CD4-positive, alpha-beta T cell treated with Interleukin-1 beta for 1 hour (primary cell): ENCODE measurements at regions not wholly inside any gene's neighbourhood (a gene's known extent, or its start where the extent isn't known, plus 50 kb on each side); places are given as distances from the start of the nearest gene placed in this dataset.
A peak's percentile ranks its signal among the peaks of the same experiment; 100 is the strongest.

Experiments used
- DNase-seq, 2 donors: peaks; one replicate each; pipeline ENCODE4 v3.0.0-alpha.2; 2020 to 2022

DNA sequence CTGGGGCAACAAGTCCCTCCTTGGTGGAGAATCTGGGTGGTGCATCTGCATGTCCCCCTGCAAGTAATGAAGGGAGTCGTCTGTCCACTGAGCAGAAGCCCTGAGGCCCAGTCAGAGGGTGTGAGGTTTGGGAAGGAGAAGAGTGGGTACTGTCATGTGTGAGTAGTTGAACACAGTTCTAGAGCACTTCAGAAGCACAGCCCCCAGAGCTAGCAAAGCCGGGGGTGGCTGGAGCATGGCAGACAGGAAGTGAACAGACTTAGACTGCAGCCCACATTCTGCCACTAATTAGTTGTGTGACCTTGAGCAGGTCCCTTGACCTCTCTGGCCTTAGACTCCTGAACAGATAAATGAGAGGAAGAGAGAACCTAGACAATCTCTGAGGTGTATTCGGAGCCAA lies 207.6 kb downstream of the UACA start:
- no peak for DNase-seq

DNA sequence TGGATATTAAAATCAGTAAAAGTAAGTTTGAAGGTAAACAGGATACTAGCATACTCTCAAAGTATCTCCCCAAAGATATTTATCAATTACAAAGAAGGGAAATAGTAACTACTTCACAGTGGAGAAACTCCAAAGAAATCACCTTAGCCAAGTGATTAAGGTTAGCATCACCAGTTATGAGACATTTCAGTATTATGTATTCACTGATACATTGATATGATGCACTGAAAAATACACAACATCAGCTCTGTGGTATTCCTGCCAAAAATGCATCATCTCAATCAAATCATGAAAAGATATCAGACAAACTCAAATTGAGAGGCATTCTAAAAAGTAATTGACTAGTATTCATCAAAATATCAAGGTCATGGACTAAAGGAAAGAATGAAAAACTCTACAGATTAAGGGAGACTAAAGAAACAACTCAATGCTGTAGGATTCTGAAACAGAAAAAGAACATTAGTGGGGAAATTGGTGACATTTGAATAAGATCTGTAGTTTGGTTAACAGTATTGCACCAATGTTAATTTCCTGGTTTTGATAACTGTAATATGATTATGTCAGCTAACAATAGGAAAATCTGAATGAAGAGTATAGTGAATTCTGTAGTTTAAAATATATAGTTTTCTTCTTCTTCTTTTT lies 215.4 kb downstream of the UACA start:
- no peak for DNase-seq

DNA sequence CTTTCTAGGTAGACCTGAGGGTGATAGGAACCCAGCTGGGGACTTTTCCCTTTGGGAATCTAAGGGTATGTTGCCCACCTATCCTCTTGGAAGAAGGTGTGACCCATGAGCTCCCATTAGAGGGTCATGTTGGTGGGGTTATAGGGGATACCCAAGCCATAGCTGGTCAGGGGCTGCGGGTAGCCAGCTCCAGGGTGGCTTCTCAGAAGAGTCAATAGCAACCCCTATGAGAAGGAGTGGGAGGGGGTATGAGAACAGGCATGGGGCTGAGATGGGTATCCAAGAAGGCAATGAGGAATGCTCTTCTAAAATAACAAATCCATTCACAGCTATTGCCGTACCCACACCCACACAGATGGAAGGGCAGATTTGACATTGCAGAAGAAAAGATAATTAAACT lies 217.8 kb downstream of the UACA start:
- DNase-seq, result no peak

DNA sequence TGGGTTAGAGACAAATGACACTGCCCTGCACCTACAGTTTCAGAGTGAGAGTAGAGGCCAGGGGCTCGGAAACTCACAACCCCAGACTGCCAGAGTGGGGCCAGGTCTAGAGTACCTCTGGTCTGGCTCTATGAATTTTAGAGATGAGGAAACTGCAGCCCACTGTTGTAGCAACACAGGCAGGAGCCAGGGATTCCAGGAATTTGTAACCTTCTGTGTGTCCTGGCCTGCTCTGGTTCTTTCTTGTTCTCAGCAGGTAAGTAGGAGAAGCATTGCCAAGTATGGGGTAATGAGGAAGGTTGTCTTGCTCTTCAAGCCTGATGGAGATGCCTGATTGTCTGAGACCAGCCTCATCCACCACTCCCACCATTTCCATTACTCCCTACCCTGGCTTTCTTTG lies 221.8 kb downstream of the UACA start:
- DNase-seq, result no peak

DNA sequence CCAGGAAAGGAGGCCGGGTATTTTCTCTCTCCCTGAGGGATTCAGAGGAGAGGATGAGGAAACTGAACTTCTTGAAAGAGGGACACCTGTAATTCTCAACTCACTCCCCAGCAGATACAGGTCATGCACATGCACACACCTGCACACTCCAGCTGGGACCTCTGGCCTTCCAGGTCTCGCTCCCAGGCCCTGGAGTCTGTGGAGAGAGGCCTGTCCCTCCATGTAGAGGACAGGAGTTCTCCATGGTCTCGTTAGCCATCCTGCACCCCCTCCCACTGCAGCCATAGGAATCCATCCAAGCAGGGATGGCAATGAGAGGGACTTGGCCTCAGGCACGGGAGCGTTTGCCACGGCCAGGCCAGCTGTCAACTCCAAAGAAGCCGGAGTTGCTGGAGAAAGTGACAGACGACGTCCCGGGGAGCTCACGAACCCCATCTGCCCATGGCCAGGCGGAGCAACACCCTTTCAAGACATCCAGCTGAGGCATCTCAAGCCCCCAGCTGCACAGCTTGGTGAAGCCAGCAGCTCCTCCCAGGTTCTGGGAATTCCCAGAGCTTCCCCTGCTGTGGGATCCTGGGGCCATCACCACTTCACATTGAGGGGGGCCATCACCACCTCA lies 223.3 kb downstream of the UACA start:
- DNase-seq, result no peak

DNA sequence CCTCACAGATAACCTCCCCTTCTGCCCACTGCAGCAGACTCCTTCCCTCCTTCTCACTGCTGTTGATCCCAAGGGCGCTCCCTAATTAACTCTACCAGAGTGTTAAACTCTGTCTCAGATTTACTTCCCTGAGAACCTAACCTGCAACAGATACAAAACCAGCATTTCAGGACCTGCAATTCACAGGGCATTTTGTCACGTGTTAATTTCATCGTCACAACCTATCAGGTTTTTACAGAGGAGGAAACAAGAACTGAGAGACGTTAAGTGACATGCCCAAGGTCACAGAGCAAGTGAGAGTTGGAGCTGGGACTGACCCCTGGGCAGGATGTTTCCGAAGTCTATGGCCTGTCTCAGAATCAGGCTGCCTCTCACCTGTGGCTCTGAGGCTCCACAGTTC lies 223.9 kb downstream of the UACA start:
- DNase-seq, result no peak

DNA sequence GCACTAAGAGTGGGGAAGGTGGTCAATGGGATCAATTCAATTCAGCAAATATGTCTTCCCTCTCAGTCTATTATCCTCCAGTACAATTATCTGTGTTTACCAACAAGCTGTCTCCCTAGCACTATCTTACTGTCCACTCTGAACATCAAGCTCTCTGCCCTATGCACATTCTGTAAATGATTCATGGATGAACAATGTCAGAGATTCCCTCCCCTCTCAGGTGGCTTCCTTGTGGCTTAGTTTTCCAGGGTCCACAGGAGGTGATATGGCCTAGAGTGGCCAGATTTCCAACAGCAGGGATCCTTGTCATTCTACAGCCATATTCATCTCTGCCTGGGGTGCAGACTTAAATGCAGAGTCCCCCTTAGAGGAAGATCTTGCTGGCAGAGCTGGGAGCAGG lies 225.1 kb downstream of the UACA start:
- DNase-seq, result no peak

DNA sequence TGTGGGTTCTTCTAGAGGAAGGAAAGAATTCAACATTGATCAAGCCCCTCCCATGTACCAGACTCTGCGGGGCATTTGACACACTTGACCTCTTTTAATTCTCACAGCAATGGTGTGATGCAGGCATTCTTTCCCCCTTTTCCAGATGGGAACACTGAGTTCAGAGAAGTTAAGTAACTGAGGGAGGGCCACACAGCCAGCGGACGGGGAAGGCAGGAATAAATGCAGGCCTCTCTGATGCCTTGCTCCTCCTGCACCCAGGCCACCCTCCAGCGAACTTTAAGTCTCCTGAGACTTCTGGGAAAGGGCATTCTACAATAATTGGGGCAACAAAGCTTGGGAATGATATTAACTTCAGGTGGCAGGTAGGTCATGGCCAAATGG lies 227.4 kb downstream of the UACA start:
- DNase-seq, result no peak

DNA sequence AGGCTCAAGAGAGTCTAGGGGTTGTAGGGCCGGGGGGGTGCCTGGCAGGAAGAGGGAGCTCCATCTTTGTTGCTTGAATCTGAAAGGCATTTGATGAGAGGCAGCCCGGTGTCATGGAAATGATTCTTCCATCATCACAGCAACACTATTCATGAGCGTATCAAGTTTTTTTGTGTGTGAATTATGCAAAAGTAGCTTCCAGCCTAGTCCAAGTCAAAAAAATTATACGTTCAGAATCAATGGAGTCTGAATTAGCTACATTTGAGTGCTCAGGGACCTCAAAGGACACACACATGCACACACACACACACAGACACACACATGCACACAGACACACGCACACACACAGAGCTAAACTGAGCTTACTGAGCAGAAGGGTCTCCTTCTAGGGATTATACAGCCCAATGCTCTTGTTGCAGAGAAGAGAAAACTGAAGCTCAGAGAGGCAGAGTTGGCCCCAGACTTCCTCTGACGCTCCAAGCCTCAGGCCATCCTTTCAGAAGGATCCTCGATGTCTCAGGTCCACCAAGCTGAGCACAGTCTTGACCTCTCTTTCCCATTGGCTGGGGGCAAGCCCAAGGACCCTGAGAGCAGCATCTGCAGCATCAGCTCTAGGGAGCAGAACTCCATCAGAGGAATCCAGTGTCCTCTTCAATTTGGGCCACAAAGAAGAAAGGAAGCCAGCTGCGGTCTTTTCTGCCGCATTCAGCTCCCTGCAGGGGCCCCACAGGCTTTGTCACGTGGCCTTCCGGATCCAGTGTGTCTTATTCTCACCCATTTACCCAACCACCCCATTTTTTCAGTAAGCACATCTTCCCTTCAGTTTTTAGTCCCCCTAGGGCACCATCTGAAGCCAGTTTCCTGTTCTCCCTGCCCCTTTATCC lies 228.0 kb downstream of the UACA start:
- DNase-seq, result peak; percentile 48 to 58

DNA sequence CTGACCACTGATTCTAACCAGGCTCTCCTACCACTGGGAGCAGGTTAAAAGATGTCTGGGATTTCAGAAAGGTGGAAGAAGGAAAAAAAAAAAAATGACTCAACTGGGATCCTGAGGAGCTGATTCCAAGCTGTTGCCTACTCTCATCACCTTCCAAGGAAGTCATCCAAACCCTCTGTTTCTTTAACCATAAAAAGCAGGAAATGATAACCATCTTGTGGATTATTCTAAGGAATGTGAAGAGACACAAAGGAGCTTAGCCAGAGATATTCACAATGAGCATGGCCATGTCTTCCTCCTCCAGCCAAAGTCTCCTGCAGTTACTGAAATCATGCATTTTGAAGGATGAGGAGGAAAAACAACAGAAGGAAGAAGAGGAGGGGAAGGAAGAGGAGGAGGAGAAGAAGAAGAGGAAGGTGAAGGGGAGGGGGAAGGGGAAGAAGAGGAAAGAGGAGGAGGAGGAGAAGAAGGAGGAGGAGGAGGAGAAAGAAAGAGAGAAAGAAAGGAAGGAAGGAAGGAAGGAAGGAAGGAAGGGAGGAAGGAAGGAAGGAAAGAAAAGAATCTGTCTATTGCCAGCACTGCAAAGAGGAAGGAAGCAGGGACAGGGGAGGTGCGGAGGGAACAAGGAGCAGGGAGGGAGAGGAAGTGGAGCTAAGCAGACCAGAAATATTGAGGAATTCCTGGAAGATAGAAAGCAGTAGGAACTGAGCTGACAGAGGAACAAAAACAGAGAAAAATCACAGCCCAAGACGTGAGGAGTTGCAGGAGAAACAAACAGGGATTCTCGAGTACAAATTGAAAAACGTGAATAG lies 229.2 kb downstream of the UACA start:
- no peak for DNase-seq

DNA sequence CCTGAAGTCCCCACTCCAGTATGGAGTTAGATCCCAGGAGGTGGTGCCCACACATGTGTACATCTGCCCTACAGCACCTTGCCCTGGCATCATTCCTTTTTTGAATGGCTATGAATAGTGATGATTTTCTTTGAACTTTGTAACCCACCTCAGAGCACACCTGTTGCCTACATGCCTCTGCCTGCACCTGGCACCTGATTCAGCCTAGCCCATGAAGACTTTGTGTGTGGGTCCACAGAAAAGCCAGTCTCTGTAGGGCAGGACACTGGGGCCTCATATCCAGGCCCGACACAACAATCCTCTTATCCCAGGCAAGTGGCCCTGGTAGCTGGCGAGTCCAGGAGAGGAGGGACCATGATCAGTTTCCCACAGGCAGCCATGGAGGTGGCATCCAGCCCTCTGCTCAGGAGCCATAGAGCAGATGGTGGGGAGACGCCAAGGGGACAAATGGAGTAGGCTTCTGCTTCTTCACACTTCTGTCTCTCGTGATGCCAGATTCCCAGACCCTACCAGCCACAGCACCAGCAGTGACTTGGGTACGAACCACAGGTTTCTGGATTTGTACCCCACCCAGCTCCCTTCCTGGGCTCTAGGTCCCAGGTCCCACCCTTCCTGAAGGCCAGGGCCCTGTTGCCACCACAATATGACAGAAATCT lies 230.7 kb downstream of the UACA start:
- DNase-seq, result no peak

DNA sequence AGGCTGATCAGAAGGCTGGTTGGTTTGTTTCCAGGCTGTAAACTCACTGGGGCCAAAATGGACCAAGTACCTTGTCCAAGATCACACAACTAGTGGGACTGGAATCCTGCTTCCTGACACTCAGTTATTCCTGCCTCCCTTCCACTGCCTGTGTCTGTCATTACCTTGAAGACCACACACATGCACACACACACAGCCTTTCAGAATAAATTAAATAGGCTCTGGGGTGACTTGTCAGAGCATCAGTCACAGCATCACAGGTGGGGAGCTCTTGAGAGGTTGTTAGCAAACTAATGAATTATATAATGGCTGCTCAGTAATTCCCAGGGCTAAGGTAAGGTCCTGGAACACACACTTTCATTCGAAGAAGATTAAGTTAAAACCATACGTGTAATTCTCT lies 231.8 kb downstream of the UACA start:
- DNase-seq, result no peak

DNA sequence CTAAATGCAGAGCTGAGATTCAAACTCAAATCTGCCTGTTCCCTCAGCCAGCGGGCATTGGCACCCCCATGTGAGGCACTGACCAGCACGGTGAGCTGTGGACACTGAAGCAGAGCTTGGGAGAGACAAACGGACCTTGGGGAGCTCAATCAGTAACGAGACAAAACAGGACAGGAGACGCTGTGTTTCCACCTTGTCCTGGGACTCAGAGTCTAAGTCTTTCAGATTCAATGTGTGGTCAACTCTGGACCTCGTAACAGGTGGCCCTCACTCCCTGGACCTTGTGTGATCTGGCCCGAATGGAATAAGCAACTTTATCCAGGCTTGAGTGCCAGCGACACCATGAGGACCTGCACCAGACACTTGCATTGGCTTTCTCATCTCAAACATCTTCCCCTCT lies 232.5 kb downstream of the UACA start:
- DNase-seq, result no peak

DNA sequence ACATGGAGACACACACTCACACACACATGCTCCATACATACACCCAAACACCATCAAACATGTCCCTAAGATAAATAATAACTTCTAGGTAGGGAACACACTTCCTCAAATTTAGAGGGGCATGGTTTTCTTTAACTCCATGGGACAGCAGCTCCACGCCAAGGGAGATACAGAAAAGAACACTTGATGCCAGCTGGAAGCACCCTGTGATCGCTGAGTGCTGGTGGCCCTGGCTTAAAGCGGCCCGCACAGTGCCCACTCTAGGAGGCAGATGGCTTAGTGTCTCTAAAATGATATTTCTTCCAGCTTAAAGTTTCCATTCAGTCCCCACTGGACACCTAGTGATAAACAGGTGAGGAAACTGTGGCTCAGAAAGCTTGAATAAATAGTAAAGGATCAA lies 232.9 kb downstream of the UACA start:
- no peak for DNase-seq

DNA sequence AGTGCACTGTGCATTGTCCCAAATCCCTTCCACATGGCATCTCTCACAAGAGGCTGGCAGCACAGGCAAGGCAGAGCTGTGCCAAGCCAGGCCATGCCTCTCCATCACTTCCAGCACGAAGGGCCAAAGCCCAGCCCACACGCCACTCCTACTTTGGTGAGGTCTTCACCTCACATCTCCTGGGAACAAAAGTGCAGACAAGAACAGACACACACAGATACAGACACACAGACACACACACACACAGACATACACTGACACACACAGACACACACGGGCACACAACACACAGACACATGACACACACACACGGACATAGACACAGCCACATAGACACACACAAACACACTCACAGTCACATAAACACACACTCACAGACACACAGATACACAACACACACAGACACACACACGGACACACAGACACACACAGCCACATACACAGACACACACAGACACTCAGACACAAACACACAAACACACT lies 233.3 kb downstream of the UACA start:
- no peak for DNase-seq

DNA sequence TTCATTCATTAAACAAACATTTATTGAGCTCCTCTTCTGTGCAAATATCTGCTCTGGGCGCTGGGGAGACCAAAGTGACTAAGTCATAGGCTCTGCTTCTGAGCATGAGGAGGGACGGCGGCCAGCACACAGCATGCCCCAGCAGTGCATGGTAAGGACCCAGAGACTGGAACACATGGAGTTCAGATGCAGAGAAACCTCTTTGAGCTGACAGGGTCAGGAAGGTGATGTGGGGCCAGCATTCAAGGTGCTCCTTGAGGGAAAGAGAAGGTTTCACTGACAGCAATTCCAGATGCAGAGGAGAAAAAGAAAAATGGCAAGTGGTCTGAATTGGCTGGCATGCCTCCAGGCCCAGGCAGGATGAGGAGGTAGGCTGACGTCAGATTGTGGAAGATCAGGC lies 234.5 kb downstream of the UACA start:
- DNase-seq, result no peak

DNA sequence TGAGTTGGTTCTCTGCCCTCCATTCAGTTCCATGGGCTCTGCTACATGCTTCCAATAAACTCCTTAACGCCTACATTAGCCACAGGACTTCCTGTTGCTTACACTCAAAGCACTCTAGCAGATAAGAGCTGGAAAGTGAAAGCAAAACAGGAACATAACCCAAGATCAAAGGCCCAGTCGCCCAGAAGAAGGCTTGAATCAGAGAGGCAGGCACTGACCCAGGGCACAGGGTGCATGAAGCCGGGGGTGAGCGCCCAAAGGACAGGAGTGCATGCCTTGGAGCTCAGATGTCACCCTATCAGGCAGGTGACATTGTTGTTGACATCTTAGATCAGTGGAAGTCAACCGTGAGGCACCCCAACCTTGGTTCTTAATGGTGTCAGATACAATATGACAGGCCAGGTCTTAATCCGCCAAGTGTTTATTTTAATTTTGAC lies 235.1 kb downstream of the UACA start:
- DNase-seq, result peak; percentile 53 to 75

DNA sequence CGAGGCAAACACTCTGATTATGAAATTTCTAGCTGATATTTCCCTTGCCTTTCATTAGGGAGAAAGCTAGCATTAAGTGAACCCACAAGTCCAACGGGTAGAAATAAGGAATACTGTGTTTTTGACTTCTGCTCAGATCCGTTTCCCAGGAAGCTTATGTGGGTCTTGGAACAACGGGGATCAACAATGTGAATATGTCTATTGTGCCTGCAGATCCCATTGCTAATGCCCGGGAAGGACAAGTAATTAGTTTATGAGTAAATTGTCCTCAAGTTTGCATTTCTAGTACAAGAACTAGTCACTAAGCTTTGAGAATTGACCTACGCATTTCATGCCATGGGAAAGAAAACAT lies 236.4 kb downstream of the UACA start:
- DNase-seq, result no peak

DNA sequence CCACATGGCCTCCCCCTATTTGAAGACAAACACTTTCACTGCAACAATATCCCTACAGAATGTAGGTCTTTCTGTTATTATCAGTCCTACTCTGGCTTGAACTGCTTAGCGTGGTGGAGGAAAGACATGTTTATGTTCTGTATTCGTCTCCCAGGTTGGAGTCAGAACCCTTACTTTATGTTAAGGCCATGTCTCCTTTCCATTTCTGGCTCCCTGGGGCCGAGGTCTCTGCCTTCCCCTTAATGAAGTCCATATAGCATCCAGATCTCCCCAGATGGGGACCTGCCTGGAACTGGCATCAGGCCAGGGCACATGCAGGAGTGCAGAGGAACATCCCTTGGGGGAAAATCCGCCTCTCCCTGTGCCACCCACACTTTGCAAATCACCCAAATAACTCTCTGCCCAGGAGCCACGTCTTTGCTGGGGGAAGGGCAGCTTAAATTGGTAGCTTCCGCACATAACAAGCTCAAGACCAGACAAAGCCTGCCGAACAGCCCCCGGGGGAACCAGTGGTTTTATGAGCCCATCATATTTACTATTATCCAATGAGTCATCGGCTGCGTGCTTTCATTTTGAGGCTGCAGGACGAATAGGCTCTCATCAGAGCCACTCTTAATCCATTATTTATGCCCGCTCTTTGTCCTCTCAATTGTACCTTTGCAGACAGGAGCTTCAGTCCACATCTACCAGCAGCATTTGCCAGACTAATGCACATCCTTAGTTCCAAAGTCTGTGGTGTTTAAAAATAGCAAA lies 237.0 kb downstream of the UACA start:
- peak in 1 of 2 donors; percentile 26 for DNase-seq

DNA sequence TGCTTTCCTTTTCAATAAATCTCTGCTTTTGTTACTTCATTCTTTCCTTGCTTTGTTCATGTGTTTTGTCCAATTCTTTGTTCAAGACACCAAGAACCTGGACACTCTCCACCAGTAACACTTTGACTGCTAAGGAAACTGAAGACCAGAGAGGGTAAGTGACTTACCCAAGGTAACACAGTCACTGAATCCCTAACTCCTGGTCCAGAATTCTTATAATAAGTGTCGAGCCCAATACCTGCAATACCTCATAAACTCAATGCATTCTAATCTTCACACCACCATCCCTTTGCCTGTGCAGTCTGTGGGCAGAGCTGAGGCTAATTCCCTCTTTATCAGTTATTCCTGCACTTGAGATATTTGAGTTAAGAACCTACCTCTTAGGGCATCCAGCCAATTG lies 237.8 kb downstream of the UACA start:
- no peak for DNase-seq

DNA sequence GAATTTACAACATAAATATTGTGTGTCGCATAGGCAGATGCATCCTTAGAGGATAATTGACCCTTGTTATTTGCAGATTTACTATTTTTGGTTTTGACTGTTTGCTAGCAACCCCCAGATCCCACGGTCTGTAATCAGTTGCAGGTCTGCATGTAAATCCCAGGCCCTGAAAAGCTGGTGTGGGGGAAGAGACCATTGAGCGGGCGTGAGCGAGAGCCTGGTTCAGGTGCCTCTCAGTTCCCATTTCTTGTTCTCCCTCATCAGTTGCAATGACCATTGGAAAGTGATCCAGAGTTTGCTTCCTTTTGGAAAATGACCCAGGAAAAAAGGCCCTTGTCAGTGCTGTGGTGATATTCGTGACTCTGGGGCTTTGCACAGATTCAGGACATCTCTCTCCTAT lies 238.9 kb downstream of the UACA start:
- no peak for DNase-seq

DNA sequence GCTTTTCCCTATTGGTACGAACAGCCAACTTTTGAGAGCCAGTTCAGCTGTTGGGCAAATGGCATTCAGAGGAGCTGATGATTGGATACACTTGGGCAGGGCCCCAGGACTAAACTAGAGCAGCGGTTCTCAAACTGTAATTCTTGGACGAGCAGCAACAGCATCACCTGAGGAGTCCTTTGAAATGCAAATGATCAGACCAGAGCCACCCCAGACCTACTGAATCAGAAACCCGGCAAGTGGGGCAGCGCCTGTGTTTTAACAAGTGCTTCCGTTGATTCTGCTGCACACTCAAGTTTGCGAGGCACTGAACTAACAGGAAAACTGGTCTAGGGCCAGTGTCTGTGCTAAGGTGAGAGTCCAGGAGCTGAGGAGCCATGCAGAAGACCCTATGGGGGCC lies 239.7 kb downstream of the UACA start:
- no peak for DNase-seq
